ENCODE measurements at regions not wholly inside any gene's neighbourhood (a gene's known extent, or its start where the extent isn't known, plus 50 kb on each side); places are given as distances from the start of the nearest gene placed in this dataset.

- no peak for TF ChIP-seq CTCF (conservative IDR thresholded peaks at IDR 0.05; ENCODE audit: low read length)
- no peak for TF ChIP-seq EZH2phosphoT487 (IDR thresholded peaks at IDR 0.05; ENCODE audit: borderline replicate concordance, low read depth, low read length)
Observed at GRCh38 chr10:125397608-125398007, 237.2 kb upstream of the CTBP2 start.

Measured in OCI-LY7 (cell line).